Endothelial cell of hepatic sinusoid (primary cell): ENCODE measurements at regions not wholly inside any gene's neighbourhood (a gene's known extent, or its start where the extent isn't known, plus 50 kb on each side); places are given as distances from the start of the nearest gene placed in this dataset.
"Not testable (repeated sequence)": the region's sequence is repeated elsewhere in the genome, so short reads cannot be mapped to it uniquely, and the experiment has no call there.

Source experiments
- in situ Hi-C: cut with HindIII; loops from 2 replicates; pipeline ENCODE4 v1.10.0; 2017; ENCODE audit warnings: low sequenced_read_pairs

GRCh38 chr16:86347916-86348555, 162.3 kb upstream of the FOXF1 start:
- in situ Hi-C loops: loop anchor here (10.0 kb wide), 1 partner anchor 103 kb away; no protein-coding TSS in a partner anchor

DNA sequence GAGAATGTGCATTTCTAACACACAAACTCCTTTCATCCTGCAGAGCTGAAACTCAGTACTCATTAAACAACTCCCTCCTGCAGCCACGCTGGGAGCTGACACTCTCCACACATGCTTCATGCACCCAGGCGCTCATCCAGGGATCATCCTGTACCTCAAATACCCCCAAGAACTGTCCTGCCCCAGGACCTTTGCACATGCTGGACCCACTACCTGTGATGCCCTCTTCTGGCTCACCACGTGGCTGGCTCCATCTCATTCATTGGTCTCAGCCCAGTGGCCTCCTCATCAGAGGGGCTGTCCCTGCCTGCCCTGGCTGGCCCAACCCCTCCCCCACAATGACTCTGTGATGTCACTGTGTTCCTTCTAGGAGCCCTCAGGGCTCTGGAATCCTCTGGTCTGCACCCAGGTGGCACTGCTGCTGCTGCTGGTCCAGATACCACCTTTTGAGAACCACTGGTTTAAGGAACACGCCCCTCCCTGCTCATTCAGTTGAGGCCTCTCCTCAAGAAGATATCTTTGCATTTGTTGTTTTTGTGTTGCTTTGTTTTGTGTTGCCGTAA, 160.9 kb upstream of the FOXF1 start:
- in situ Hi-C loops: loop anchor here (10.0 kb wide), 1 partner anchor 105 kb away; no protein-coding TSS in a partner anchor

GRCh38 chr16:86350289-86350688, 160.0 kb upstream of the FOXF1 start:
- in situ Hi-C loops: no loop called here

DNA sequence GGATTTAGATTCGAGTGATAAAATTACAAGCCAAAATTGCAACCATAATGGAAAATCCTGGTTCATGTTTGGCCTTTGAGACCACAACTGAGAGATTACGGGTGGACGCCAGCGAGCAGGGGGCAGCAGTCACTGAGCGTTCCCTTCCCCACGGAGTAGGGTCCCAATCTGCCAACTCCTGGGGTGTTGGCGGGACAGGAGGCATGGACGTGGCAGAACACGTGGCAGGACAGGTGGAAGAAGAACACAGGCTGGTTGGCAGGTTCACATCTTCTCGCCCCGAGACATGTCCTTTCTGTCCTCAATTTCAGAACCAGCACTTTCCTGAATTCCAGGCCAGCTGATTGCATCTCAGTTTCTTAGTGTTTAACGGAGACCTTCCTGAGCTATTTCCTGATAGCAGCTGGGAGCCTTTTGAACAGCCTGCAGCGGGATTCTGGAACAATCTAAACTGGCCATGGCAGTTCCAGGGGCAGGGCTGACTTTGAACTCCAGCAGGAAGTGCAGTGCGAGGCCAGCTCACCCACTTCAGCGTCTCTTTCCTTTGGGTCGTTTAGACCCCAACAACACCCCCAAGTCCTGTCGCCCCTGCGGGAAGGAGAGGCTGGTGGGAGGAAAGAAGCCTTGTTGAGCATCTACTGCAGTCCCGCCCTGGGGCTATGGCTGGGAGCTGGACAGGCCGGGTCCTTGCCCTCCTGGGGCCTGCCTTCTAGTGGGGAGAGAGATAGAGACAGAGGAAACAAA, 159.1 kb upstream of the FOXF1 start:
- in situ Hi-C loops: no loop called here

DNA sequence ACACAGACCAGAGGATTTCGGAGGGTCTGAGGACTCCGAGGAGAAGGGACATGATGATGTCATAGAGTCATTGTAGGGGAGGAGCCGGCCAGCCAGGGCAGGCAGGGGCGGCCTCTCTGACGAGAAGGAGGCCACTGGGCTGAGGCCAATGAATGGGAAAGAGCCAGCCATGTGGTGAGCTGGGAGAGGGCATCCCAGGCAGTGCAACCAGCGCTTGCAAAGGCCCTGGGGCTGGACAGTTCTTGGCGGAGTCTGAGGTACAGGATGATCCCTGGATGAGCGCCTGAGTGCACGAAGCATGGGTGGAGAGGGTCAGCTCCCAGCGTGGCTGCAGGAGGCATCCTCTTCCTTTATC, 158.6 kb upstream of the FOXF1 start:
- in situ Hi-C loops: not testable (repeated sequence)

DNA sequence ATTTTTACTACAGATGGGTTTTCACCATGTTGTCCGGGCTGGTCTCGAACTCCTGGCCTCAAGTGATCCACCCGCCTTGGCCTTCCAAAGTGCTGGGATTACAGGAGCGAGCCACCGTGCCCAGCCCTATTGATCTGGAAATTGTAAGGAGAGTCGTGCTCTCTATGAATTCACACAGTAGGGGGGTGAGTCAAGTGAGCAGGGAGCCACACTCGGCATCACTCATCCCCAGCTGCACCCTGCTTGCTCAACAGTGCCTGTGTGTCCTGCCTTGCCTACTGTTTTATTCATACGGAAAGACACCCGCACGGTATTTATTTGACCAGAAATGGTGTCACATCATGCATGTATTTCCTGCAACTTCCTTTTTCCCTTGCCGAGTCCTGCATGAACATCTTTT, 157.2 kb upstream of the FOXF1 start:
- in situ Hi-C loops: no loop called here

- in situ Hi-C loops: no loop called here
These were observed 156.4 kb upstream of the FOXF1 start for GRCh38 chr16:86353948-86354347.

GRCh38 chr16:86354641-86355513, 155.4 kb upstream of the FOXF1 start:
- in situ Hi-C loops: no loop called here

DNA sequence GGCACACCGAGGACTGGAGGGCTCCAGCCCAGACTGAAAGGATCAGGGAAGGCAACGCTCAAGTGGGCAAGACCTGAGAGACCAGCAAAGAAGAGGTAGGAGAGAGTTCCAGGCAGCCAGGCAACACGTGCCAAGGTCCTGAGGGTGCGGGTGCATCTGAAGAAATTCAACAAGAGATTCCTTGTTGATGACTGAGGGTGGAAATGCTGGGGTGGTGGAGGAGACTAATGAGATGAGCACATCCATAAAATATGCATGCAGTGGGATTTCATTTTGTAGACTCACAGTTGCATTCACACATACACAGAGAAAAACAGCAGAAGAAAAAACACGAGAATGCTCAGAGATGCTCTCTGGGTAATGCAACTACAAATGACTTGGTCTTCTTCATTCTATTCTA, 154.8 kb upstream of the FOXF1 start:
- in situ Hi-C loops: no loop called here

GRCh38 chr16:86355951-86356350, 154.4 kb upstream of the FOXF1 start:
- in situ Hi-C loops: no loop called here

GRCh38 chr16:86356804-86357203, 153.5 kb upstream of the FOXF1 start:
- in situ Hi-C loops: no loop called here

- in situ Hi-C loops: no loop called here
These were observed 153.0 kb upstream of the FOXF1 start for GRCh38 chr16:86357303-86357702.

DNA sequence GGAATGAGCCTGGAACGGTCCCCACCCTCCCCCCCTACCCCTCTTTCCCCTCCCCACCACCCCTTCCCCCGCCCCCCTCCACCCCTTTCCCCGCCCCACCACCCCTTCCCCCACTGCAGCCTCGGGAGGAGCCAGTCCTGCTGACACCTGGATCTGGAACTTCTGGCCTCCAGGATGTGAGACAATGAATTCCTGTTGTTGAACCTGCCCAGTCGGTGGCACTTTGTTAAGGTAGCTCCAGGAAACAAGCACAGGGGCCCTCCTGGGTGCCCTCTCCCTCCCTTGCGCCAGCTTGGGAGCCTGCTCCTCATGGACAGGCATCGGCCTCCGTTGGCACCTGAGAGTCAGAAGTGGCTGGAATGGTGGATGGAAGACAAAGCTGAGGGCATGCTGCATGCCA, 152.4 kb upstream of the FOXF1 start:
- in situ Hi-C loops: no loop called here

GRCh38 chr16:86359571-86359970, 150.8 kb upstream of the FOXF1 start:
- in situ Hi-C loops: no loop called here

DNA sequence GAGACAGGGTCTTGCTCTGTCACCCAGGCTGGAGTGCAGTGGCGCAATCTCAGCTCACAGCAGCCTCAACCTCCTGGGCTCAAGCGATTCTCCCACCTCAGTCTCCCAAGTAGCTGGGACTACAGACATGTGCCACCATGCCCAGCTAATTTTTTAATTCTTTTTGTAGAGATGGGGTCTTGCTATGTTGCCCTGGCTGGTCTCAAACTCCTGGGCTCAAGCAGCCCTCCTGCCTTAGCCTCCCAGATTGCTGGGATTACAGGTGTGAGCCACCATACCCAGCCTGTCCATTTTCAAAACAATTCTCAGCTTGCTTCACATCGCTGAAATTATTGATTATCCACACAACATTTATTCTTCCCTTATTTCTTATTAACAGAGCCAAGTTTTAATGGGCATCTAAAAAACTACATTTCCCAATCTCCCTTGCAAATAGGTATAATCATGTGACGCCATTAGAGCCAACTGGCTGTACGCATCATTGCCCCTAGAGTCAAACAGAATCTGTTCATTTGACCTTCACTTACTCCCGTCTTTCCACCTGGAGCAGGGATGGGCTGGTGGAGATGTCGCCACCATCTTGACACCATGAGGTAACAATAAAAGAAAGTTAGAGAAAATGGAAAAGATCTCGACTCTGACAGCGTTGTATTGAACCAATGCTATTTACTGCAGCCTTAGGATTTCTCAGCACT, 148.0 kb upstream of the FOXF1 start:
- in situ Hi-C loops: no loop called here

DNA sequence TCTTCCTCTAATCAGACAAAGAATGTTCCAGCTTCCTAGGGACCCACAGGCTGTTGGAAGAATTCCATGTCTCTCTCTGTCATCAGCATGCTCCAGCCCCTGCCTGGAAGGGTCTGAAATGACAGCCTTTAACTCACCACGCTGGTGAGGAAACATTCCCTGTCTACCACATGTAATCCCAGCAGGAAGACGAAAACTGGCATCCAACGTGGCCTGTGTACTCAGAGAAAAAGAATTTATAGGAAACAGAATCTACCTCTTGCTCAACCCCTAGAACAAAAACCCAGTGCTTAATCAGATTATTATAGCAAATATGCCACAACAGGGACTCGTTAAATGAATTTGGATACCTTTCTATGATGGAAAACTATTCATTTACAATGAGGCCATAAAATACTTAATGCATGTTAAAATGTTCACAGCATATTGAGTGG, 147.3 kb upstream of the FOXF1 start:
- in situ Hi-C loops: no loop called here

- in situ Hi-C loops: no loop called here
These were observed 146.3 kb upstream of the FOXF1 start for GRCh38 chr16:86363836-86364618.

GRCh38 chr16:86364653-86365380, 145.5 kb upstream of the FOXF1 start:
- in situ Hi-C loops: no loop called here
